ENCODE measurements at regions not wholly inside any gene's neighbourhood (a gene's known extent, or its start where the extent isn't known, plus 50 kb on each side); places are given as distances from the start of the nearest gene placed in this dataset.
A peak's percentile ranks its signal among the peaks of the same experiment; 100 is the strongest.
"Not testable (repeated sequence)": the region's sequence is repeated elsewhere in the genome, so short reads cannot be mapped to it uniquely, and the experiment has no call there.

DNA sequence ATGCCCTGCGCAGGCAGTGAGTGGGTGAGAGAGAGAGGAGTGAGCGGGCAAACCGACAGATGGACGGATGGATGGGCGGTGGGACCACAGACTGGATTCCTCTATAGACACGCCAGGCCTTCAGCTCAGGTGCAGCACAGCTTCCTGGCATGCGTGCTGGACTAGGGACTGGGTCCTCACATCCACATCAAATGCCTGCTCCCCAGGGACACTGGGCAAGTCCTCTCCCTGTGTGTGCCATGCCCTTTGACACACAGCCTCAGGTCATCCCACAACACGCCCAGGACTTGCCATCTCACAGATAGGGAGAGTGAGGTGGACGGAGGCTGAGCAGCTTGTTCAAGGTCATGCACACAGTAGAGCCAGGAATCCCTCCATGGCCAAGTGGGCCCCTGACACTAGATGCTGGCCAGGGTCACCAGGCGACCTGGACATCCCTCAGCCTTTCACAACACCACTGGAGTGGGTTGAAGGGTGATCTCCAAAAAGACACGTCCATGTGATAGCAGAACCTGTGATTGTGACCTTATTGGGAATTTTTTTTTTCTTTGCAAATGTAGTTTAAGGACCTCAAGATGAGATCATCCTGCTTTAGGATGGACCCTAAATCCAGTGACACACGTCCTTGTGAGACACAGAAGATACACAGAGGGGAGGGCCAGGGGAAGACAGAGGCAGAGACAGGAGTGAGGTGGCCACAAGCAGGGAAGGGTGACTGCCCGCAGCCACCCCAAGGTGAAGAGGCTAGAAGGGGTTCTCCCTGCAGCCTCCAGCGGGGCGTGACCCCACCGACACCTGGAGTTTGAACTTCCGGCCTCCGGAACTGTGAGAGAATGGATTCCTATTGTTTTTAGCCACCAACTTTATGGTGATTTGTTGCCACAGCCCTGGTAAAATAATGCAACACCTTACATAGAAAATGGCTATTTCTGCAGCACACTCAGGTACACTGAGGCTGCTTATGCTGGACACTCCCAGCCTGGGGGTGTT is 155.0 kb upstream of the CHST15 start:
- DNase-seq (ENCODE audit: low read depth in 2 of 3, low spot score in 1 of 3): no peak

DNA sequence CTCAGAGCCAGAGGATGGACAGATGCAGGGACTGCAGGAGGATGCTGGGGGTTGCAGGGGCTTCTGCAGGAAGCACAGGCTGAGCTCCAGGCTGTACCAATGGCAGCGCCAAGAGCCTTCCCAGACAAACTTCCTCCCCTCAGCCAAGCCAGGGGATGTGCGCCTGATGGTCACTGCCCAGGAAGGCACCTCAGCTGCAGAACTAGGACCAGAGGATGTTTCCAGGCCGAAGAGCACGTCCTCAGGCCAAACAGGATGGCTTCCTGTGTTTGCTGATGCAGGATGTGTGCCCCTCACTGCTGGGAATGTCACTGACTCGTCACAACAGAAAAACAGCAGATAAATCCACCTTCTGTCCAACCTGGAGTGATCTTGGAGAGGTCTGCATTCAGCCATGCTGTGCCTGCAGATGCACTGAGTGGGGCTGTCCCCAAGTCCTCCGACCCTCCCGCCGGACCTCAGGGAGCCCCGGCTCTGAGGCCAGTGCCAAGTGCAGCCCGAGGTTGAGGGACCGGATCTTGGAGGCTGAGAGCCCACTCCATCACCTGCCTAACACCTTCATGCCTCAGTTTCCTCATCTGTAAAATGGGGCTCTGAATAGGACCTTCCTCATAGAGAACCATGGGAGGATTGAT is 152.5 kb upstream of the CHST15 start:
- no peak for DNase-seq (ENCODE audit: low read depth in 2 of 3, low spot score in 1 of 3)

DNA sequence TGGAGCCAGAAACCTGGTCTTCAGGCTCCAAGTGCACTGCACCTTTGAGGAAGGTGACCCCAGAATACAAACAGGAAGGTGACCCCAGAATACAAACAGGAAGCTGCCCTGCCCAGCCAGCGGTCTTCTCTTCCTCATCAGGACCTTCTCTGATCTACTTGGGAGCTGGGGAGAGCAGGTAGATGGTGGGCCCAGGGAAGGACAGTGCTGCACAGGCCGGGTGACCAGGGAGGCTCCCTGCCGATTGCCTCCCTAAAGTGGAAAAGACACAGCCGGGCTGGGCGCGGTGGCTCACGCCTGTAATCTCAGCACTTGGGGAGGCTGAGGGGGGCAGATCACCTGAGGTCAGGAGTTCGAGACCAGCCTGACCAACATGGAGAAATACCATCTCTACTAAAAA is 151.8 kb upstream of the CHST15 start:
- no peak for DNase-seq (ENCODE audit: low read depth in 2 of 3, low spot score in 1 of 3)

DNA sequence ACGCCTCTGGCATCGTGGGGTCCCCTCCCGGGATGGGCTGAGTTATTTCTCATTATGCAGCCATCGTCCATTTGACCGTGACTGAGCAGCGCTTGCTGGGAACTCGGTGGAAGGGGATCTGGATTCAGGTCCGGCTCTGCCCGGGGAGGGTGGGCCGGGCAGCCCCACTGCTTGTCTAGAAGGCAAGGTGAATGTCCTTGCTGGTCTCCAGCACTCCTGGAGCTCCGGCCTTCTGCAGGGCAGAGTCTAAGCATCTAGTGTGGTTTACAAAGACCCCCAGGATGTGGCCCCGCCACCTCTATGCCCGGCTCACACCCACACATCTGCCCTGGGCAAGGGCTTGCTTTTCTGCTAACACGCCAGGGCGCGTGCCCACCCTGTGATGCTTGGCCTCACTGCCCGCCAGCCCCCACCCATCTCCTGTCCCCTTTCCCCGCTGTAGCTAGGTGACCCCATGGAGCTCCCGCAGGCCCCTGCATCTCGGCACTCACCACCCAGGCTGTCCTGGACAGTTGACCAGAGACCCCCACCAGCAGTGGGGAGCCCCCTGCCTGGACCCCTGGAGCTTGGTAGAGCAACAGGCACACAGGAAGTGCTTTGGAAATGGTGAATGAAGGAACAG is 151.0 kb upstream of the CHST15 start:
- DNase-seq (ENCODE audit: low read depth in 2 of 3, low spot score in 1 of 3): no peak

DNA sequence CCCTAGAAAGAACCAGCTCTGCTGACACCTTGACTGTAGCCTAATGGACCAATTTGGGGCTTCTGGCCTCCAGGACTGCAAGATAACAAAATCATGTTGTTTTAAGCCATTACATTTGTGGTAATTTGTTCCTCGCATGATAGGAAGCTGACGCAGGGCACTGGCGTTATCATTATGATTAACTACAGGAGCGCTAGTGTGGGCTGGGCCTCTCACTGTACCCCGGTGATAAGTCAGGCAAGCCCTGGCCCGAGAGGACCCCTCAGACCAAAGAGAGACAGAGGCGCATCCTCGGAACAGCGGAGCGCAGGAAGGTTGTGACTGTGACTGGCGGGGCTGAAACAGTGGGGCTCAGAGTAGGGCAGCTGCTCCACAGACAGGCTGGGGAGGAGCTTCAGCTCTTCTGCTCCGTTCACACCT is 150.3 kb upstream of the CHST15 start:
- DNase-seq (ENCODE audit: low read depth in 2 of 3, low spot score in 1 of 3): no peak

DNA sequence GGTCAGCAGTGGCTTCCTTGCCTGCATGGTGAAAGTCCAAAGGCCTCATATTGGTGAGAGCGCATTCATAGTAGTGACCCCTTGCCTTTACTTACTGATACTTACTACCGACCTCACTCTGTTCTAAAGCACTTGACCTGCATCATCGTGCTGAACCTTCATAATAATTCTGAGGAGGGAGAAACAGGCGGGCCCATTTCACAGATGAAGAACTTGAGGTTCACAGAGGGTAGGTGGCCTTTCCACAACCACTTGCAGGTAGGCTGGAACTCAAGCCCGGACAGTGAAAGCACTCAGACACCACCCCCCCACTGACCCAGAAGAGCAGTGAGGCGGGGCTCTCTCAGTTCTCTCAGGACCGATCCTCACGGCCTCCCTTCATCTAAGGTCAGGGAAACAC is 149.4 kb upstream of the CHST15 start:
- no peak for DNase-seq (ENCODE audit: low read depth in 2 of 3, low spot score in 1 of 3)

DNA sequence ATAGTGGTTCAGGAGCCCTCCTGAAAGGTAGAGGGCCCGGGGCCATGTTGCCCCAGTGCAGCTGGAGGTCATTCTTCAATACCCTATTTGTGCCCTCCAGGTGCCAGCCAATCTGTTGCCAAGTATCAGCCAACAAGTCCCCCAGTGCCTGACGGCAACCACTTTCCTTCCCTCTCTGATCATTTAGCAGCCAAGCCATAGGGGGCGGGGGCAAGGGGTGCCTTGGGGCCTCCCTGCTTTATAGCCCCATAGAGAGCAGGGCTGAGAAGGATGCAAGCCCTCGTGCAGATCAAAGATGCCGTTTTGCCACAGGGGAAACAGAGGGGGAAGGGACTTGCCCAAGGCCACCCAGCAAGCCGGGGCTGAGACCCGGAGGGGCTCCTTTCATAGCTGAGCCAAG is 149.0 kb upstream of the CHST15 start:
- no peak for DNase-seq (ENCODE audit: low read depth in 2 of 3, low spot score in 1 of 3)

DNA sequence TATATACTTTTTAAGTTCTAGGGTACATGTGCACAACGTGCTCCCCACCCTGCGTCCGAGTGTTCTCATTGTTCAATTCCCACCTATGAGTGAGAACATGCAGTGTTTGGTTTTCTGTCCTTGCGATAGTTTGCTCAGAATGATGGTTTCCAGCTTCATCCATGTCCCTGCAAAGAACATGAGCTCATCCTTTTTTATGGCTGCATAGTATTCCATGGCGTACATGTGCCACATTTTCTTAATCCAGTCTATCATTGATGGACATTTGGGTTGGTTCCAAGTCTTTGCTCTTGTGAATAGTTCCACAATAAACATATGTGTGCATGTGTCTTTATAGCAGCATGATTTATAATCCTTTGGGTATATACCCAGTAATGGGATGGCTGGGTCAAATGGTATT is 148.1 kb upstream of the CHST15 start:
- not testable (repeated sequence) for DNase-seq (ENCODE audit: low read depth in 2 of 3, low spot score in 1 of 3)

DNA sequence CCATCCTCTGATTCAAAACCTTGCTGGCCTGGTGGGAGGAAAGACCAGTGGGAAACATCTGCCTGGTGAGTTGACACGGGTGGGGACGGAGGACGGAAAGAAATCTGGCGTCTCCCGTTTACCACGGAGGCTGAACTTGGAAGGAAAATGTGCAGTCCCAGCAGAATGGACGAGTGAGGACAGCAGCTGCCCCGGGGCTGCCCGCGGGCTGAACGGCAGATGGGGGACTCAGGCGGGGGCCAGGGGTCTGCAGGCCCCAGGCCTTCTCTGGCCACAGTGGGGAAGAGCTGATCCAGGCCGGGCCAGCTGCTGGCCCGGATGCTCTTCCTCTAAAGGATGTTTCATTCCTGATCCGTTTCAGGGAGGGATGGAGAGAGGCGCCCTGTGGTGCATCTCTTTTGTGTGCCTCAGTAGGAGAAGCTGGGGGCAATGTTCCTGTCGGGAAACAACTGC is 147.5 kb upstream of the CHST15 start:
- no peak for DNase-seq (ENCODE audit: low read depth in 2 of 3, low spot score in 1 of 3)

DNA sequence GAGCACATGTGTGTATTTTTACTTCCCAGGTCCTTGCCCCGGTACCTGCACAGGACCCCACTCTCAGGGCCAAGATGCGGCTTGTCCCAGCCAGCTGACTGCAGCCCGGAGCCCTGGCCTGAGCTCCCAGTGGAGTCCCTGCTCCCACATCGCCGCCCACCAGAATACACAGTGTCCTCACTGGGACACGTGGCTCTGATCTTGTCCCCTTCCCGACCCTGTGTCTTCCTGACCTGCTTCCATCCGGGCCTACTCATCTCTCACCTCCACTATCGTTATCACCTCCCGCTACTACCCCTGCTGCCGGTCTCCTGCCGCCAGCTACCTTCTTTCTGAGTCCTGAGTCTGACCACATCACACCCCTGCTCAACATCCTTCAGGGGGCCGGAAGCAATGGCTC is 146.3 kb upstream of the CHST15 start:
- no peak for DNase-seq (ENCODE audit: low read depth in 2 of 3, low spot score in 1 of 3)

DNA sequence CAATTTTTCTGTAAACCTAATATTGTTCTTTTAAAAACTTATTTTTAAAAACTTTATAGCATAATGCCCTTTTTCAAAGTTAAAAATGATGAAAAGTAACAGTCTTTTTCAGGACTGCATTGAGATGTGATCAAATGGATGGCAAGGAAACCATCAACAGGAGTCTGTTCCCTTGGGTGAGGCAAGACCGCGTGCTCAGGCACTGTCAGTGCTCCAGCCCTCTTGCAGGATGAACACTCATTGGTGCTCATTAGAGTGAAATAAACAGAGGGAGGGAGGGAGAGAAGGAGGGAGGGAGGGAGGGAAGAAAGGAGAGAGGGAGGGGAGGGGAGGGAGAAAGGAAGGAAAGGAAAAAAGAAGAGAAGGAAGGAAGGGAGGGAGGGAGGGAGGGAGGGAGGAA is 145.7 kb upstream of the CHST15 start:
- no peak for DNase-seq (ENCODE audit: low read depth in 2 of 3, low spot score in 1 of 3)

DNA sequence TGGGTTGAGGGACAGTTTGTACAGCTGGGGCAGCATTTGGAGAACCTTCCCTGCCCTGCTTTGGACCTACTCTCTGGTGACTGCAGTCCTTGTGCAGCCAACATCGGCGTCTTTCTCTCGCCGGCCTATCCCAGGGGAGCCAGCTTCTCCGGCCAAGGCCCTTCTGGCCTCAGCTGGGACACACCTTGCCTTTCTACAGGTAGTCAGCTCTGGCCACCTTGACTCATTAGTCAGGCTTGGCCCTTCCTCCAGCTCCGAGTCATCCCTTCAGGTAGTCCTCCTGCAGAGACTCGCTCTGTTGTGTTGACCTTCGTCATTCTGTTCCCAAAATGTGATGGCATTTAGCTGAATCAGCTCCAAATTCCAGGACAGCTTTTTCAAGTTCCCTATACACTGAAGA is 145.0 kb upstream of the CHST15 start:
- no peak for DNase-seq (ENCODE audit: low read depth in 2 of 3, low spot score in 1 of 3)

DNA sequence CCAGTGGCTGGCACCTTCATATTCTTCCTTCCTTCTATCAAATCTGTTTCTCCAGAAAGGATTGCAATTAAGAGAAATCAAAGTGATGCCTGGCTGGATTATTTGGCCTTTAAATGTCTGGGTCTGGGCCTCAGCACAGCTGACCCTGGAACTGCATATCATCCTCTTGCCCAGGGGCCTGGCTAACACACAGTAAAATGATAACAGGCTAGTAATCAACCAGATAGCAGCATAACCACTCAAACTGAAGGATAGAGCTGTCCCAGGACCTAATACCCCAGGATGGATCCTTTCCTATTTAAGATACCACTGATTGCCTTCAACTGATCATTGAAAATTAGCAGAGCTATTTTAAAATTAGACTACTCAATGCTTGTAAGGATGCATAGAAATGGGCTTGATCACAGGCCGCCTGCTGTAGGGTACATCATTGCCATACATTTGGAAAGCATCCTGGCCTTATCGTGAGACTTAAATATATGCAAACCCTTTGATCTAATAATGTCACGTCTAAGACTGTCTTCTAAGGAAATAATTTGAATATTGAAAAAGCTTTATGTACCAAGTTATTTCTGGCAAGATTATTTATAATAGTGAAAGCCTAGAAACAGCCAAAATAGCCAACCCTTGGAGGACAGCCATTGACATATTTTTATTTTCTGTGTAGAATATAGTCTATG is 144.0 kb upstream of the CHST15 start:
- no peak for DNase-seq (ENCODE audit: low read depth in 2 of 3, low spot score in 1 of 3)

DNA sequence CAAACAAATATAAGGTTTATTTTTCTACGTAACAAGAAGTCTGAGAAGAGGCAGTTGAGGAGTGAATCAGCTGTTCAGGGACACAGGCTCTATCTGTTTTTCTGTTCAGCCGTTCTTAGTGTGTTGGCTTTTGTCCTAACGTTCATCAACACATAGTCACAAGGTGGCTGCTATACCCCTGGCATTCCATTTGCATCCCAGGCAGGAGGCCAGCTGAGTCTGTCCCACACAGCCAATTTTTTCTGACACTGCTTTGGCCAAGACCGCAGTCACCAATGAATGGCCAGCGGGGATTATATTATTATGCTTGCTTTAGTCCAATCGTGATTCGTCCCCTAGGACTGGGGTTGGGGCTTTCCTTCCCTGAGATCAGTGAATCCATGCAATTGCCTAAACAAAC is 143.4 kb upstream of the CHST15 start:
- DNase-seq (ENCODE audit: low read depth in 2 of 3, low spot score in 1 of 3): no peak

DNA sequence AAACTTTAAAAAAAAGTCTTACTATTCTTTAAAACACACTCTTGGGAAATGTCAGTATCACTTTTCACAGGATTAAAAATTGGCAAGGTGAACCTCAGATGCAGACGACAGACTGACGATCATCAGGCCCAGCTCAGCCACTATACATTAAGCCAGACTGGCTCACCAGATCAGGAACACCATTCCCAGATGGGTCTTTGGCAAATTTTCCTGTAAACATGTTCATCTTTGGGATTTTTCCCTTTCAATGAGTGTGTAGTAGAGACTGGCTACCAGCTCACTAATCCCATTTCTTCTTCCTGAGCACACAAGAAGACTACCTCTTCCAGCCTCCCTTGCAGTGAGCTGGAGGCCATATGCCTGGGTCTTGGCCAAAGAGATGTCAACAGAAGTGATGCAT is 142.7 kb upstream of the CHST15 start:
- no peak for DNase-seq (ENCODE audit: low read depth in 2 of 3, low spot score in 1 of 3)

DNA sequence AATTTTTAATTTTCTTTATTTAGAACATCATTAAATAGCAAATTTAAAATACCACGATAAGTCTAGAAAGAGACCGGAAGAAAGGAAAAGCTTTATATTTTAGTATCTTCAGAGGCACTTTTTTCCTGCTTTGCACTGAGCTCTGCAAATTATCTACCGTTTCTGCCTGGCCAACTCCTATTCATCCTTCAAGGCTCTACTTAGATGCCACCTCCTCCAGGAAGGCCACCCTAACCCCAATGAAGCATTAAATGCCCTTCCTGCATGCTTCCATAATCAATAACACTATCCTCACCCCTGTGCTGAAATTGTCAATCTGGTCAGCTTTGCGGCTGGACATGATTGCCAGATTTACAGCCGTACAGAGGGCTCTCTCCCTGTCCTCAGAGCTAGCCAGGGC is 141.8 kb upstream of the CHST15 start:
- DNase-seq (ENCODE audit: low read depth in 2 of 3, low spot score in 1 of 3): no peak

DNA sequence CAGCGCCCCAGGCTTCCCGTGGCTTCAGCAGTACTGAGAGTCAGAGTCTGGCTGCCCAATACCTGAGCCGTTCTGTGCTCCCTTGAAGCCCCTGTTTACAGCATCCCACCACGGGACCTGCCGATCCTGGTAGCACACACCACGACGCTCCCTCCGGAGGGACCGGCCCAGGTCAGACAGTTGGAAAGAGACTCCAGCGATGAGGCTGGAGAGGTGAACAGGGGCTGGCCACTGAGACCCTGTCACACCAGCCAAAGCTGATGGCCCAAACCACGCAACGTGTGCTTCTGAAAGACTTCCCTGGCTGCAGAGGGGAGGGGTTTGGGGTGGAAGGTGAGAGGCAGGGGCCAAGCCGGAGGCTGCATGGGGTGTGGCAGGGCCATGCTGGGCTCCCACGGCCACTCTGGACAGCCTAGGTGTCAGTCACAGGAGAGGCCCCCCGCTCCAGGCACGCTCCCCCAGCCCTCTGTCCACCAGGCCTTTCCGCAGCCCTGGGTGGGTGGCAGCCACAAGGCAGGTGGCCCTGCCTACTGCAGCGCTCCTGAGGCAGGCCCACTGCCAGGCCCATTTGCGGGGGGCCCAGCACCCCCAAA is 140.2 kb upstream of the CHST15 start:
- DNase-seq (ENCODE audit: low read depth in 2 of 3, low spot score in 1 of 3): no peak

DNA sequence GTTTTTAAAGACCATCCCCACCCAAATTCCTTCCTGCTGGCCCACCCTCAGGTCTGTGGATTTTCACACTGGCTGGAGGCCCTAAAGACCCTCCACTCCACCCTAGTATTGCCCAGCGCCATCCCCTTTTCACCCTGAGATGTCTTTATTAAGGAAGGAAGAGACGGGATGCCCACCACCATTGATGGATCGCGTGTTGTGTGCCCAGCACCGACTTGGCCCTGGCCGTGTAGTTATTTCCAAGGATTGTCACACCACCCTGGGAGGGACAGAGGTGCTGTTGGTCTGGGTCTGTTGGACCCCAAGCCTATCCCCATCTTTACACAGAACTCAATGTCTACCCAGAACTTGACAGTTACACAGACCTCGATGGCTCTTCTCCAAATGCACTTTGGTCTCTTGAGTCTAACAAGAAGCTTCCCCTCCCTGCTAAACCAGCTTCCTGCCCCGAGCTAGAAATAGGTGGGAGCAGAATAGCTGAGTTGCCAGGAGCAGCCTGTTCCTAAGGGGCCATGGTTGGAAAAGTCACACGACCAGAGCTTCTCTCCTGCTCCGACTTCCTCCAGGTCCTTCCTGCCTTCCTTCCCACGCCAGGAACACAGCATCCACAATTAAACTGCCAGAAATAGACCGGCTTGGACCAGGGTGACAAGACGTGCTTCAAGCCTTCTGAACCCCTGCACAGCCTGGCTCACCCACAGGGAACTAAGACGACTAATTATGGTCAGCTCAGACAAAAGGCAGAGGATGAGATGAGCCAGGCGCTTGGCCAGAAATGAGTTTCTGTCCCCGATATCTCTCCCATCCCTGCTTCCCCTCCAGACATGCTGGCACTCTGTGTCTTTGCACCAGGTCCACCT is 139.5 kb upstream of the CHST15 start:
- DNase-seq (ENCODE audit: low read depth in 2 of 3, low spot score in 1 of 3): no peak

DNA sequence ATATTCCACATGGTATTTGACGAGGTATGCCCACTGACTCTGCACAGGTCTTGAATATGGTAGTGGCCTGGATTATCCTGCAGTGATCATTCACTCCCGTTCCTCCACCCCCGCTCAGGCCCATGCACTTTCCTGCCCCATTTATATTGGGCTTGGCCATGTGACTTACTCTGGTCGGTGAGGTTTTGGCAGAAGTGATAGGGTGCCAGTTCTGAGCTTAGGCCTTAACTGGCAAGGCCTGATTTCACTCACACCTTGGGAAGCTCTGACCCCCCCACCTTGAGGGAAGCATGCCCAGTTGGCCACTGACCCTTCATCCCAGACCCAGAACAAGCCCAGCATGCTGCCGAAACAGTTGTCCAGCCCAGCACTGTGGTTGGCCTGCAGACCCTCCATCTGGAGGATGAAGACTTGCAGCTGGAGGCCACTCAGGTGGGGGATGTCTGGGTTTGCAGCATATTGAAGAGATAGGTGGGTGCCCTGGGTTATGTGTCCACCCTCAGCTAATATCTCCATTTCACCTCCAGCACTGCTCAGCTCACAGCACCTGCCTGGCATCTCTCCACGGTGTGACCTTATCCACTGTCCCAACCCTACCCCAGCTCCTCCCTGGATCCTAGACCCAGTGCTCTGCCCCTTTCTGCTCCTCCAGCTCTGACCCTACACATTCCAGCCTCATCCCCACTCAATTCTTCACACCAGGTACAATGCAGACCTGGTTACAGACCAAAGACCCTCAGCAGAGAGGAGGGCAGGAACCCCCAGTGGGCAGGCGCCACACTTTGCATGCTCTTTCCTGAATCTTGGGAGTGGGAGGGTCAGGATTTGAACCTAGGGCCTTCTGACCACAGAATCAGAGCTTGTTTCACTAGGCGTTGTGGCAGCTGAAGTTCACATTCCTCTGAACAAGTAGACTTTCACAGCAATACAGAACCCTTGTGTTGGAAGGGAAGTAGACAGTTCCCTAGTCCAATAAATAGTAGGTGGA is 138.1 kb upstream of the CHST15 start:
- DNase-seq (ENCODE audit: low read depth in 2 of 3, low spot score in 1 of 3): peak in 1 of 3 donors; percentile 39
